GM23338 (cell line): ENCODE measurements at regions not wholly inside any gene's neighbourhood (a gene's known extent, or its start where the extent isn't known, plus 50 kb on each side); places are given as distances from the start of the nearest gene placed in this dataset.

Experiments used
- ATAC-seq: fragments of 200-7000 bp; cut with Tn5 transposase; 3 replicates; pipeline ENCODE4 v1.9.1; 2020
- DNase-seq: peaks from one replicate; pipeline ENCODE4 v3.0.0-alpha.2; 2015; ENCODE audit warnings: low spot score
- H2AFZ ChIP-seq: fragments of 200-600 bp; sonication (generic); 2 replicates; pipeline ENCODE4 v1.8.0; 2016; ENCODE audit warnings: antibody characterized with exemption, mild to moderate bottlenecking, moderate library complexity
- H3F3A ChIP-seq: fragments of 200-600 bp; sonication (generic); replicated peaks from 2 replicates; pipeline ENCODE4 v1.8.0; 2017; ENCODE audit warnings: antibody characterized with exemption, mixed run types, low read depth
- H3K27ac ChIP-seq: fragments of 200-600 bp; sonication (generic); 2 replicates; pipeline ENCODE4 v1.6.1; 2016; ENCODE audit warnings: low read depth
- H3K27me3 ChIP-seq: fragments of 200-600 bp; sonication (generic); 2 replicates; pipeline ENCODE4 v1.8.0; 2016; ENCODE audit warnings: mild to moderate bottlenecking, mixed run types, moderate library complexity; ENCODE audit not compliant: insufficient read depth
- H3K36me3 ChIP-seq: fragments of 200-600 bp; sonication (generic); 2 replicates; pipeline ENCODE4 v1.8.0; 2016; ENCODE audit warnings: mild to moderate bottlenecking; ENCODE audit not compliant: insufficient read depth
- H3K4me1 ChIP-seq: fragments of 200-600 bp; sonication (generic); 2 replicates; pipeline ENCODE4 v1.8.0; 2016; ENCODE audit warnings: mild to moderate bottlenecking, moderate library complexity; ENCODE audit not compliant: insufficient read depth
- H3K4me2 ChIP-seq: fragments of 200-600 bp; sonication (generic); 2 replicates; pipeline ENCODE4 v1.7.1; 2017; ENCODE audit warnings: mixed run types
- H3K4me3 ChIP-seq: fragments of 200-600 bp; sonication (generic); 2 replicates; pipeline ENCODE4 v1.6.1; 2016; ENCODE audit warnings: mixed run types
- H3K79me2 ChIP-seq: fragments of 200-600 bp; sonication (generic); replicated peaks from 2 replicates; pipeline ENCODE4 v1.8.0; 2017; ENCODE audit warnings: mild to moderate bottlenecking; ENCODE audit not compliant: insufficient read depth
- H3K9me2 ChIP-seq: fragments of 200-600 bp; sonication (generic); 2 replicates; pipeline ENCODE4 v1.8.0; 2017; ENCODE audit not compliant: insufficient read depth
- H4K20me1 ChIP-seq: fragments of 200-600 bp; sonication (generic); replicated peaks from 2 replicates; pipeline ENCODE4 v1.8.0; 2017; ENCODE audit warnings: mild to moderate bottlenecking; ENCODE audit not compliant: insufficient read depth
- H3K27ac Mint-ChIP-seq: 2 replicates; pipeline ENCODE4 v1.8.0; 2020; ENCODE audit warnings: inconsistent platforms, mild to moderate bottlenecking, moderate library complexity, mixed read lengths
- H3K27me3 Mint-ChIP-seq: 3 replicates; pipeline ENCODE4 v1.8.0; 2022; ENCODE audit warnings: low read depth, mild to moderate bottlenecking, moderate library complexity, mixed read lengths, inconsistent platforms; ENCODE audit not compliant: insufficient read depth, poor library complexity
- H3K36me3 Mint-ChIP-seq: 3 replicates; pipeline ENCODE4 v1.8.0; 2021; ENCODE audit warnings: low read depth, mild to moderate bottlenecking, inconsistent platforms, moderate library complexity, mixed read lengths
- H3K4me1 Mint-ChIP-seq: 3 replicates; pipeline ENCODE4 v1.8.0; 2020; ENCODE audit warnings: mild to moderate bottlenecking, inconsistent platforms, mixed read lengths
- H3K4me3 Mint-ChIP-seq: 3 replicates; pipeline ENCODE4 v1.8.0; 2021; ENCODE audit warnings: moderate library complexity, mild to moderate bottlenecking, inconsistent platforms, mixed read lengths
- H3K9me3 Mint-ChIP-seq: 3 replicates; pipeline ENCODE4 v1.8.0; 2020; ENCODE audit warnings: moderate library complexity, mild to moderate bottlenecking, inconsistent platforms, mixed read lengths
- CREB1 ChIP-seq: fragments of 250-450 bp; sonication (Bioruptor Pico); IDR thresholded peaks from 2 replicates; pipeline ENCODE4 v1.5.0; 2020; ENCODE audit warnings: low read depth, mild to moderate bottlenecking, moderate library complexity
- CTCF ChIP-seq, 2 experiments: fragments of 200-600 bp in 1 of 2; sonication (generic) in 1 of 2; conservative IDR thresholded peaks; 2 replicates each; pipeline versions ENCODE4 v1.5.1 to v1.6.1; 2016 to 2017; ENCODE audit warnings: antibody characterized with exemption in 2 of 2, low read depth in 2 of 2, mild to moderate bottlenecking in 2 of 2, moderate library complexity in 1 of 2
- ETS1 ChIP-seq: IDR thresholded peaks from 2 replicates; pipeline ENCODE4 v1.6.1; 2016; ENCODE audit warnings: antibody characterized with exemption
- EZH2 ChIP-seq: fragments of 200-600 bp; sonication (generic); IDR thresholded peaks from one replicate; pipeline ENCODE4 v1.8.0; 2017; ENCODE audit warnings: antibody characterized with exemption, mild to moderate bottlenecking, low read depth; ENCODE audit not compliant: unreplicated experiment
- EZH2phosphoT487 ChIP-seq: fragments of 200-600 bp; sonication (generic); IDR thresholded peaks from one replicate; pipeline ENCODE4 v1.8.1; 2018; ENCODE audit warnings: antibody characterized with exemption; ENCODE audit not compliant: unreplicated experiment
- JUNB ChIP-seq: IDR thresholded peaks from one replicate; pipeline ENCODE4 v1.6.1; 2016; ENCODE audit warnings: antibody characterized with exemption; ENCODE audit not compliant: unreplicated experiment
- STAT1 ChIP-seq: IDR thresholded peaks from one replicate; pipeline ENCODE4 v1.6.1; 2016; ENCODE audit warnings: antibody characterized with exemption; ENCODE audit not compliant: unreplicated experiment
- ZNF114 ChIP-seq: fragments of 250-450 bp; sonication (Bioruptor Pico); IDR thresholded peaks from 2 replicates; pipeline ENCODE4 v1.5.0; 2020; ENCODE audit warnings: mild to moderate bottlenecking, moderate library complexity
- ZNF331 ChIP-seq: fragments of 250-450 bp; sonication (Bioruptor Pico); IDR thresholded peaks from 2 replicates; pipeline ENCODE4 v1.5.0; 2020; ENCODE audit warnings: low read depth, mild to moderate bottlenecking, moderate library complexity
- ZNF462 ChIP-seq: fragments of 250-450 bp; sonication (Bioruptor Pico); IDR thresholded peaks from 2 replicates; pipeline ENCODE4 v1.5.0; 2020; ENCODE audit warnings: mild to moderate bottlenecking, moderate library complexity
- TF ChIP-seq, protein P1 (sequence below): IDR thresholded peaks from one replicate; pipeline ENCODE4 v1.6.1; 2018; ENCODE audit warnings: antibody characterized with exemption; ENCODE audit not compliant: unreplicated experiment

GRCh38 chr20:22452442-22453011 is 131.8 kb downstream of the FOXA2 start:
- no peak overlapping the region for H2AFZ ChIP-seq
- H3K27ac ChIP-seq: no peak overlapping the region
- DNase-seq: no peak
- no peak overlapping the region for H3K4me2 ChIP-seq
- H3F3A ChIP-seq: no peaks in the 10 kb centered on the region
- H4K20me1 ChIP-seq: peaks cover 8% of the 10 kb centered on the region; the same call in 1 of the 2 replicates
- Mint-ChIP-seq H3K36me3 (no peaks in the 10 kb centered on the region), H3K9me3 (no peaks in the 10 kb centered on the region), H3K4me3 (no peak overlapping the region), H3K27ac (no peak overlapping the region), H3K27me3 (peaks cover 29% of the 10 kb centered on the region), H3K4me1 (peaks cover 15% of the 10 kb centered on the region)
- no peak overlapping the region for H3K4me3 ChIP-seq
- peaks cover 42% of the 10 kb centered on the region for H3K27me3 ChIP-seq
- H3K4me1 ChIP-seq: peaks cover 7% of the 10 kb centered on the region
- no peak for TF ChIP-seq ETS1
- TF ChIP-seq ZNF331 (CRISPR knock-in tag): no peak
- no peak for TF ChIP-seq ZNF114
- TF ChIP-seq, protein P1, sequence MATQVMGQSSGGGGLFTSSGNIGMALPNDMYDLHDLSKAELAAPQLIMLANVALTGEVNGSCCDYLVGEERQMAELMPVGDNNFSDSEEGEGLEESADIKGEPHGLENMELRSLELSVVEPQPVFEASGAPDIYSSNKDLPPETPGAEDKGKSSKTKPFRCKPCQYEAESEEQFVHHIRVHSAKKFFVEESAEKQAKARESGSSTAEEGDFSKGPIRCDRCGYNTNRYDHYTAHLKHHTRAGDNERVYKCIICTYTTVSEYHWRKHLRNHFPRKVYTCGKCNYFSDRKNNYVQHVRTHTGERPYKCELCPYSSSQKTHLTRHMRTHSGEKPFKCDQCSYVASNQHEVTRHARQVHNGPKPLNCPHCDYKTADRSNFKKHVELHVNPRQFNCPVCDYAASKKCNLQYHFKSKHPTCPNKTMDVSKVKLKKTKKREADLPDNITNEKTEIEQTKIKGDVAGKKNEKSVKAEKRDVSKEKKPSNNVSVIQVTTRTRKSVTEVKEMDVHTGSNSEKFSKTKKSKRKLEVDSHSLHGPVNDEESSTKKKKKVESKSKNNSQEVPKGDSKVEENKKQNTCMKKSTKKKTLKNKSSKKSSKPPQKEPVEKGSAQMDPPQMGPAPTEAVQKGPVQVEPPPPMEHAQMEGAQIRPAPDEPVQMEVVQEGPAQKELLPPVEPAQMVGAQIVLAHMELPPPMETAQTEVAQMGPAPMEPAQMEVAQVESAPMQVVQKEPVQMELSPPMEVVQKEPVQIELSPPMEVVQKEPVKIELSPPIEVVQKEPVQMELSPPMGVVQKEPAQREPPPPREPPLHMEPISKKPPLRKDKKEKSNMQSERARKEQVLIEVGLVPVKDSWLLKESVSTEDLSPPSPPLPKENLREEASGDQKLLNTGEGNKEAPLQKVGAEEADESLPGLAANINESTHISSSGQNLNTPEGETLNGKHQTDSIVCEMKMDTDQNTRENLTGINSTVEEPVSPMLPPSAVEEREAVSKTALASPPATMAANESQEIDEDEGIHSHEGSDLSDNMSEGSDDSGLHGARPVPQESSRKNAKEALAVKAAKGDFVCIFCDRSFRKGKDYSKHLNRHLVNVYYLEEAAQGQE: no peak
- TF ChIP-seq JUNB: no peak
- no peak for TF ChIP-seq CTCF (conservative IDR thresholded peaks at IDR 0.05; ENCODE audit: low read depth in 2 of 2)
- TF ChIP-seq CREB1: no peak
- TF ChIP-seq EZH2phosphoT487: no peak
- TF ChIP-seq STAT1: no peak
- no peak for TF ChIP-seq EZH2
- TF ChIP-seq ZNF462: no peak
- ATAC-seq: no peak
- no peaks in the 10 kb centered on the region for H3K36me3 ChIP-seq
- H3K9me2 ChIP-seq: no peaks in the 10 kb centered on the region
- H3K79me2 ChIP-seq: no peaks in the 10 kb centered on the region
